OCI-LY7 (cell line): ENCODE measurements at regions not wholly inside any gene's neighbourhood (a gene's known extent, or its start where the extent isn't known, plus 50 kb on each side); places are given as distances from the start of the nearest gene placed in this dataset.

Experiments
- EZH2phosphoT487 ChIP-seq: fragments of 200-600 bp; sonication (generic); IDR thresholded peaks from 2 replicates; pipeline ENCODE4 v1.6.1; 2018; ENCODE audit warnings: low read depth, borderline replicate concordance, mild to moderate bottlenecking, mixed run types, antibody characterized with exemption, low read length, moderate library complexity, mixed read lengths
- TF ChIP-seq, protein P1 (sequence below): fragments of 200-600 bp; sonication (generic); conservative IDR thresholded peaks from 2 replicates; pipeline ENCODE4 v1.5.1; 2014; ENCODE audit warnings: mild to moderate bottlenecking, antibody characterized with exemption, low read length, moderate library complexity, mixed read lengths

DNA sequence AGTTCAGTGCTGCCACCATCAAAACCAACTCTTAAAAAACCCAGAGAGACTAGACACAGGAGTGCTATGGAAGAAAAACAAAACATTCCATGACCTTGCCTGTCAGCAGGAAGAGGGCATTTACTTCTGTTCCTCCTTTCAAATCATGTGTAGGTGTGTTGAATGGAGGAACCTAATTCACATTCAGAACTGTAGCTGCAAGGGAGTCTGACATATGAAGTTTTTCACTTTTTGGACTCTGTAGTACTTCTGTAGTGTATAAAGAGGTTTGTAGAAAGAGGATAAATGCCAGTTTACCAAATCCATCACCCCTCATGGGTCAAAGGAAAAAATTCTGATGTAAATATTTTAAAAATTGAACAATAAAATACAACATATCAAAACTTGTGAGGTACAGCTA, 51.1 kb upstream of the SYPL1 start:
- TF ChIP-seq, protein P1, sequence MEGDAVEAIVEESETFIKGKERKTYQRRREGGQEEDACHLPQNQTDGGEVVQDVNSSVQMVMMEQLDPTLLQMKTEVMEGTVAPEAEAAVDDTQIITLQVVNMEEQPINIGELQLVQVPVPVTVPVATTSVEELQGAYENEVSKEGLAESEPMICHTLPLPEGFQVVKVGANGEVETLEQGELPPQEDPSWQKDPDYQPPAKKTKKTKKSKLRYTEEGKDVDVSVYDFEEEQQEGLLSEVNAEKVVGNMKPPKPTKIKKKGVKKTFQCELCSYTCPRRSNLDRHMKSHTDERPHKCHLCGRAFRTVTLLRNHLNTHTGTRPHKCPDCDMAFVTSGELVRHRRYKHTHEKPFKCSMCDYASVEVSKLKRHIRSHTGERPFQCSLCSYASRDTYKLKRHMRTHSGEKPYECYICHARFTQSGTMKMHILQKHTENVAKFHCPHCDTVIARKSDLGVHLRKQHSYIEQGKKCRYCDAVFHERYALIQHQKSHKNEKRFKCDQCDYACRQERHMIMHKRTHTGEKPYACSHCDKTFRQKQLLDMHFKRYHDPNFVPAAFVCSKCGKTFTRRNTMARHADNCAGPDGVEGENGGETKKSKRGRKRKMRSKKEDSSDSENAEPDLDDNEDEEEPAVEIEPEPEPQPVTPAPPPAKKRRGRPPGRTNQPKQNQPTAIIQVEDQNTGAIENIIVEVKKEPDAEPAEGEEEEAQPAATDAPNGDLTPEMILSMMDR: no peak
- no peak for TF ChIP-seq EZH2phosphoT487
